ENCODE measurements at regions not wholly inside any gene's neighbourhood (a gene's known extent, or its start where the extent isn't known, plus 50 kb on each side); places are given as distances from the start of the nearest gene placed in this dataset.

GRCh38 chr6:55667341-55667740 is 88.3 kb upstream of the HMGCLL1 start:
- CTCF ChIA-PET, result no interaction called here
- Histone ChIP-seq H3K4me1 (ENCODE audit: control insufficient read depth in 1 of 2, insufficient read depth in 2 of 2, low read length in 2 of 2) (no peaks in the 10 kb centered on the region), H3K9me2 (ENCODE audit: insufficient read depth) (no peaks in the 10 kb centered on the region), H3K36me3 (ENCODE audit: control insufficient read depth in 1 of 2, insufficient read depth in 2 of 2, low read length in 2 of 2) (no peaks in the 10 kb centered on the region), H3K27ac (ENCODE audit: low read depth, low read length) (no peak overlapping the region), H3K27me3 (ENCODE audit: insufficient read depth, low read length) (peaks cover 33% of the 10 kb centered on the region), H3K79me2 (ENCODE audit: insufficient read depth, low read length) (no peaks in the 10 kb centered on the region), H2AFZ (ENCODE audit: low read depth, low read length, poor library complexity, severe bottlenecking) (no peak overlapping the region), H3K4me2 (ENCODE audit: low read length) (no peak overlapping the region), H4K20me1 (ENCODE audit: insufficient read depth) (no peaks in the 10 kb centered on the region), H3K4me3 (replicated peaks in 1 of 2; ENCODE audit: low read depth in 1 of 2, low read length in 2 of 2) (no peak overlapping the region), H3K9me3 (ENCODE audit: control insufficient read depth in 1 of 2, insufficient read depth in 1 of 2, low read depth in 1 of 2, low read length in 2 of 2) (no peaks in the 10 kb centered on the region), H3K9ac (ENCODE audit: low read length) (no peak overlapping the region)
- RAD21 ChIA-PET (ENCODE audit: low non-redundant PET in 1 of 2, low total read pairs in 2 of 2, uncharacterized antibody in 2 of 2, unreplicated experiment in 2 of 2), result no interaction called here
- no peak for DNase-seq (ENCODE audit: low read depth, low spot score)
- POLR2A ChIA-PET, result no interaction called here
- no peak for ATAC-seq
- TF ChIP-seq CBX3 (IDR thresholded peaks at IDR 0.05; ENCODE audit: low read depth) (no peak), TCF7L2 (IDR thresholded peaks at IDR 0.05; ENCODE audit: borderline replicate concordance, extremely low read depth, insufficient read depth, insufficient read length) (no peak), FOSL1 (IDR thresholded peaks at IDR 0.05; ENCODE audit: low read depth) (no peak), REST (IDR thresholded peaks at IDR 0.05; ENCODE audit: low read depth) (no peak), JUND (IDR thresholded peaks at IDR 0.05) (no peak), EZH2 (IDR thresholded peaks at IDR 0.05) (no peak), ZBTB33 (IDR thresholded peaks at IDR 0.05; ENCODE audit: extremely low read depth, insufficient replicate concordance, low read length) (no peak), EZH2phosphoT487 (IDR thresholded peaks at IDR 0.05; ENCODE audit: borderline replicate concordance) (no peak), EGR1 (IDR thresholded peaks at IDR 0.05; ENCODE audit: low read depth) (no peak), SIN3A (IDR thresholded peaks at IDR 0.05; ENCODE audit: low read depth) (no peak)
- BruUV-seq (replicated peaks), result no TSS peak
- intact Hi-C loops (cut with micrococcal nuclease), result no loop called here
